NCI-H524 treated with DMSO at 0.1 percent for 48 hours (cell line): ENCODE measurements at regions not wholly inside any gene's neighbourhood (a gene's known extent, or its start where the extent isn't known, plus 50 kb on each side); places are given as distances from the start of the nearest gene placed in this dataset.

Experiments
- DNase-seq: peaks from one replicate; lab custom pipeline; 2025; lab: John Stamatoyannopoulos, UW

- DNase-seq, result no peak
Observed at GRCh38 chr14:55734731-55735130, 154.7 kb downstream of the KTN1 start.

DNA sequence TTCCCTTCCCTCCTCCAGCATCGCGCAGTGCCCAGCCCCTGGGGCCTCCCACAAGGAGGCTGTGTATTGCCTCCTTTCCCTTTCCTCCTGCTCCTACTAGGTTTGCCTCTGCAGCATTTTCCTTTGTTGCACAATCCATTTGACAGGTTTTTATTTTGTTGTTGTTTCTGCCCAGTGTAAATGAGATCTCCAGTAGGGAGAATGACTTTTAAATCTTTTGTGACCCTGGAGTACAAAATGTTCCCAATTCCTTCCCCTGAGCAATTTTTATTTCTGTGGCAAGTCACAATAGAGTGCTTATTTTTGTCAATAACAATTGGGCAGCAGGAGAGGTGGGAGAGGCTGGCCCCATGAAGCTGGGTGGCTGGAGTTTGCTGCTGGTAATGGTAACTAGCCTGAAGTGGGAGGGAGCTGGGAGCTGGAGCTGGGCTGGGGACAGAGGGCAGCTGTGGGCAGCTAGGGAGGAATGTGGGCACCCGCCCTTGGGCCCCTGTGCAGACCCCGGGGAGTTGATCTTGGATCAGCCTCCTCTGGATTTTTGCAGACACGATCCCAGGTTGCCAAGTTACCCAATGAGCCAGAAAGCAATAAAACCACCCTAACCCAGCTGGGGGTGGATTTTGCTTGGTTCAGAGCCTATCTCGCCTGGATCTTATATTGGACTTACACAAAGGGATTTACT is 160.1 kb downstream of the KTN1 start:
- DNase-seq, result no peak

- no peak for DNase-seq
Observed at GRCh38 chr14:55740649-55740989, 160.6 kb downstream of the KTN1 start.

DNA sequence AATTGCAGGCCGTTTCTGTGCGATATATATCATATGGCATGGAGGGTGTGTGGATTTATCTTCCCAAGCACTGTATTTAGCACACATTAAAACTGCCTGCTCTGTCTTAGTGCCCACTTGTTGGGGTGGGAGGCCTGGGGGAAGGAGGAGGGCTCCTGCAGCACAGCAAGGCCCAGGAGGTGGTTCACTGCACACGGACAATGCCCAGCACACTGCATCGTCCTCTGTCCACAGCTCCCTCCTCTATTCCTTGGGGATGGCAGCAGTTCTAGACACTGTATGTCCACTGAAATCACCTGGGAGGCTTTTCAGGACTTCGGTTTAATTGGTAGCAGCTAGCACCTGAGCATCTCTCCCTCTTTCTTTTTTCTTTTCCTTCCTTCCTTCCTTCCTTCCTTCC is 161.2 kb downstream of the KTN1 start:
- DNase-seq, result no peak

GRCh38 chr14:55743551-55743950 is 163.5 kb downstream of the KTN1 start:
- DNase-seq, result no peak

DNA sequence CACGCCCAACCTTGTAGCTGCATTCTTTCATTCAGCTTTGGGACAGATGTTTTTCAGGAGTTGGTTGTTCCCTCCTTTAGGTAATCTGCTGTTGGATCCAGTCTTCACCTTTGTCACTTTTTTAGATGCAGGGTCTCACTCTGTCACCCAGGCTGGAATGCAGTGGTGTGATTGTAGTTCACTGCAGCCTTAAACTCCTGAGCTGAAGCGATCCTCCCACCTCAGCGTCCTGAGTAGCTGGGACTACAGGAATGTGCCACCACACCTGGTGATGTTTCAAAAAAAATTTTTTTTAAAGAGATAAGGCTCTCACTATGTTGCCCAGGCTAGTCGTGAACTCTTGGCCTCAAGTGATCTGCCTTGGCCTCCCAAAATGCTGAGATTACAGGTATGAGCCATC is 164.3 kb downstream of the KTN1 start:
- DNase-seq, result no peak

DNA sequence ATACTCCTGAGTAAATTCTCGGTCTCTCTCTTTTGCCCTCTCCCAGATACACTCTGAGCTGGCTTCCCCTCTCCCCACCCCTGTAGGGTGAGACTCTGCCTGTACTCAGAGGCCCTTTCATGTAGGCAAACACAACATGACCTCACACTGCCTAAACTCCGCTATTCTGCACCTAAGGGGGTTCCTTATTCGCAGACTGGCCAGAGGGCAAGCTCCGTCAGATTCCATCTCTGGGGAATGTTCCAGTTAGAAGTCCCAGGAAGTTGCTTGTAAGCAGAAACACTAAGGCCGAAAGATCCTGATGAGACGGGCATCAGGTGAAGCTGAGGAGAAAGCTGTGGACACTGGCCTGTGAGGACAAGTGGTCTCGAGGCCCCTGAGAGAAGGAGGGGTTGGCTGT is 165.9 kb downstream of the KTN1 start:
- DNase-seq, result no peak

GRCh38 chr14:55746558-55746957 is 166.6 kb downstream of the KTN1 start:
- no peak for DNase-seq

DNA sequence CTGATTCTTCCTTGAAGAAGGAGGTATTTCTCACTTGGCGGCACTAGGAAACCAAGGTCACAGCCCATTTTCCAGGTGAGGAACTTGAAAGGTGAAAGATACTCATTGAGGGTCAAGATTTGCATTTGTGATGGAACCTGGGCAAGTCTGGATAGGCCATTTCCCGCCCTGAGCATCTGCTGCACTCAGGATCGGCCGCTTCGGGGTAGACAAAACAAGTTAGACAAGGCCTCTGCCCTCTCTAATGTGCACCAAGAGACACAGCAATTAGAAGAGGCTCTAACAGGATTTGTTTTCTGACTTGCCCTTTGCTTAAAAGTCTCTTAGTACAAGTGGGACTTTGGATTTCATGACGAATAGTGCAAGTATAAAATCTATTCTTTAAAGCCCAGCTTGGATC is 167.2 kb downstream of the KTN1 start:
- no peak for DNase-seq

DNA sequence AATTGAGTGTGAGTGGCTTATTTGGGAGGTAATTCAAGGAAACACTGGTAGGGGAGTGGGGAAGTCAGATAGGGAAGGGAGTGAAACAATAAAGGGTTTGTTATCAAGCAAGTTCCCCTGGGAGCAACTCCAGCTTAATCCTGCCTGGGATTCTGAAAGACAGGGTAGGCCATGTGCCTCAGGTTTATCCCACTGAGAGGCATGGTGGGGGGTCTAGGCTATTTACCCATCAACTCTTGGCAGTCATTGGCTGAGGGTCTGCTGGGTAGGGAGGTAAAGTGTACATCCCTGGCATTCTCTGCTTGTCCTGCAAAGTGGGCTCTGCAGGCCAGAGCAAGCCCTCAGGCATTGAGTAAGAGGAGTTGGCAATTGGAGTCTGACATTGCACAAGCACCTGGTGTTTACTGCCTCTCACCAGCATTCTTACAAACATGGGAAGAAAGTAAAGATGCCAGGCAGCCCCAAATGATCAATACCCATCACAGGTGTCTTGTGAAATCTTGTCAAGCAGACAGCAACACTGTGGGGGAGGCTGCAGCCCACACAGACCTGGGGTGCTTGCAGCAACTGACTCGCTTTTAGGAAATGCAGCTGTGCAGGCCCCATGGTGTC is 169.3 kb downstream of the KTN1 start:
- DNase-seq, result no peak

DNA sequence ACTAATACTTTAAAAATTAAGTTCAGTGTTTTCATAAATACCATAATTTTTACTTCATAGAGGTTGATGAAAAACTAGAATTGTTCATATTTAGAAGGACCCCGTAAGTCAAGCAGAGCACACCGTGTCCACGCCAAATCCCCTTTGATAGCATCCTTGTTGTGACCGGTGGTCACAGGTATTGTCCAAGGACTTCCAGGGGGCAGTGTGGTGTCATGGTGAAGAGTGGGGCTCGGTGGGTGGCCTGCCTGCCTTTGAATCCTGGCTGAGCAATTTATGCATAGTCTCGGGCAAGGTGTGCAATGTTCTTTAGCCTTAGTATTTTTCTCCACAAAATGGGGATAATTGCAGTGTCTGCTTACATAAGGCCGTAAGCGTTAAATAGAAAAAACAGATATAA is 169.9 kb downstream of the KTN1 start:
- DNase-seq, result no peak

DNA sequence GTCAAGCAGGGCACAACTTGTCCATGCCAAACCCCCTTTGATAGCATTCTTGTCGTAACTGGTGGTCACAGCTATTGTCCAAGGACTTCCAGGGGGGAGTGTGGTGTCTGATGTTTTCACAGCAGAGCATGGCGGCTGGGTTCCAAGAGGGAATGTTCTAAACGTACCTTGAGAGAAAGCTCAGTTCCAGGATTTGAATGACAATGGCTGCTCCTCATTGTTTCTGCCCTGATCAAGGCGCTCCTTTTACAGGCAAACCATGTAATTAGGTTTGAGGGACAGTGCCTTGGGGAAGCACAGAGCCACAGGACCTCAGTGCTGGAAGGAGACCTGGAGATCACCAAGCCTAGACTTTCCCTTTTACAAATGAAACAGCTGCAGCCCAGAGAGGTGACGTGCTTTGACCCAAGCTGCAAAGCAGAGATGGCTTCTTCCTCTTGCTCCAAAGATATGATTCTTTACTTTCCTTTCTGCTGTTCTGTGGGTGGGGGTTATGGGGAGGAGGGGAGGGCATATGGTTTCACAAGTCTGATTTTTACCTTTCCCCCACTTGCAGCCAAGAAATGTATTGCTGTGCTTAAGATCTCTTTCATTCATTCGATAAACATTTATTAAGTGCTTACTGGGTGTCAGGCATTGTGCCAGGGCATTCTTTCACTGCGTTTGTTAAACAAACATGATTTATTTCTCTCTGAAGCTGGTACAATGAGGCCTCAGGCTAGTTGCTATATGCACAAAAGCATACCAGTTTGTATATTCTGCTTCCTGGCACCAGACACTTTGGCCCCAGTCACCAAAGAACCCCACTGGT is 172.8 kb downstream of the KTN1 start:
- no peak for DNase-seq

DNA sequence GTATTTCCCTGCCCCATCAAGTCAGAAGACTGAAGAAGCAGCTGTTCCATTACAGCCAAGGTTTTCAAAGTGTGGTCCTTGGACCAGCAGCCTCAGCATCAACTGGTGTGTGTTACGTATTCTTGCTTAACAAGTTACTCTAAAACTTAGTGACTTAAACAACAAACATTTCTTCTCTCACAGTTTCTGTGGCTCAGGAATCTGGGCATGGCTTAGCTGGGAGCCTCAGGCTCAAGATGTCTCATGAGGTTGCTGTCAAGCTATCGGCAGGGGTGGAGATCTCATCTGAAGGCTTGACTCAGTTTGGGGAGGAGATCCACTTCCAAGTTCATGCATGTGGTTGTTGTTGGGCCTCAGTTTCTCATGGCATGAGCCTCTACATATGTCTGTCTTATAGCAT is 174.5 kb downstream of the KTN1 start:
- DNase-seq, result no peak

DNA sequence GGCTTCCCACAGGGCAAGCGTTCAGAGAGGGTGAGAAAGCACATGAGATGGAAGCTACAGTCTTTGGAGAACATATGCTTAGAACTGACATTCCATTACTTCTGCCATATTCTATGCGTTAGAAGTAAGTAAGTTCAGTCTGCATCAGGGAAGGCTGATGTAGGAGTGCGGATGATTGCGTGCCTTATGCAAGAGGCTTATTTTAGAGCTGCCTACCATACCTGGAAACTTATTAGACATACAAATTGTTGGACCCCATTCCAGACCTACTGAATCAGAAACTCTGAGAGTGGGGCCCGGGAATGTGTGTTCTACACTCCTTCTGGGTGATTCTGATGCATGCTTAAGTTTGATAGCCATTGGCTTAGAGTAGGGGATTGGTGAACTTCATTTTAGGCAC is 174.9 kb downstream of the KTN1 start:
- DNase-seq, result no peak

DNA sequence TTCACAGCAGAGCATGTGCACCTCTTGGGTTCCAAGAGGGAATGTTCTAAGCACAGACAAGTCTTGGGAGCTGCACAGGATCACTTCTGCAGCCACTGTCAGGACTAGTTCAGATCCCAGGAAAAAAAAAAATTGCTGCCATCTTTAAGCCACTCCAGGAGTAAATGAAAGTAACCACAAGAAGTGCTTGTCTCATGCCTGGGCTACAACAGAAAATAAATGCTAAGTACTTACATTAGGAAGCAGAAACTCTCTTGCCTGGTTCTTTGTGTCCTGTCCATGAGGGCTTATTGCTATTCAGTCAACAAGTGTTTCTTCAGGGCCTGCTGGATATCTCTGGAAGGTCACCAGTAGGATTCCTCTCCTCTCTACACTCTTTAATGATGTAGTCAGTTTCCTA is 176.1 kb downstream of the KTN1 start:
- DNase-seq, result no peak

- no peak for DNase-seq
Observed at GRCh38 chr14:55756557-55756956, 176.6 kb downstream of the KTN1 start.

DNA sequence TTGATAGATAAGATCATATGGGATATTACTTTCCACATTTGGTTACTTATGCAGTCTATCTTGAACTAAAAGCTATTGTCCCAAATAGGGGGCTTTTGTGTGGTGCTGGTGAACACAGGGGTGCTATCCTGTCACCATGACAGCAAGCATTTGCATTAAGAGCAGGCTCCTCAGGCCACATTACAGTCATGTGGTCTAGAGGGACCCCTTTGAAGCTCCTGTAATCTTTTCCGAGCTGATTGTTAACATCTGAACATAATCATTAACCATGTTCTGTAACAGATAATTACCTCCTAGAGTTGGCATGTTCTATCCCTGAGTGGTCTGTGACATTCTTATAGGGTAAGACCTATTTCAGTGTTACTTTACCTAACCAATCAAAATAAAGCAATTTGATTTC is 178.8 kb downstream of the KTN1 start:
- DNase-seq, result no peak

- no peak for DNase-seq
Observed at GRCh38 chr14:55760789-55761566, 181.0 kb downstream of the KTN1 start.

DNA sequence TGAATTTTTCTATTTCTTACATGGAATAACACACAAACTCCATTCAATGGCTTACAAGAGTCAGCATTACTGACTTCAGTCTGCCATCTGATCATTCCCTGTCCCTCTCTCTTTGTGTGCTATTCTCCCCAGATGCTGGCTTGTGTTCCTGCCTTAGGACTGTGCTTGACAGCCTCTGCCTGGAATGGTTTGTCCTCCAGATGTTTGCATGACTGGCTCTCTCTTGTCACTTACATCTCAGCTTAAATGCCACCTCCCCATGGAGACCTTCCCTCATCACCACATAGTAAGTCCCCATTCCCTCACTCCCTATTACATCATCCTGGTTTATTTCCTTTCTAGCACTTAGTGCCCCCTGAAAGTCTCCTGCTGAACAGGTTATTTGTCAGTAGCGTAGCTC is 181.6 kb downstream of the KTN1 start:
- no peak for DNase-seq

GRCh38 chr14:55762595-55763232 is 182.7 kb downstream of the KTN1 start:
- DNase-seq, result no peak

DNA sequence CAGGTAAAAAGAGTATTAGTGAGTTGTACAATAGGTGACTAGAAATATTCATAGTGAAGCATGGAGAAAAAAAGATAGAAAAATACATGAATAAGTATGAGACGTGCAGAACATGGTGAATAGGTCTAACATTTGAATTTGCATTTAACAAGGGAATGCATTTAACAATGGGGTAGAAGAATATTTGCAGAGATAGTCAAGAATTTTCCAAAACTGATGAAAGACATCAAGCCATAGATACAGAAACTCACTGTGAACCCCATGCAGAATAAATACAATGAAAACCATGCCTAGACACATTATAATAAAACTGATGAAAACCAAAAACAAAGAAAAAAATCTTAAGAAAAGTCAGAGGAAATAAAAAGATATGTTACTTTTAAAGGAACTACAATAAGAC is 184.8 kb downstream of the KTN1 start:
- no peak for DNase-seq

DNA sequence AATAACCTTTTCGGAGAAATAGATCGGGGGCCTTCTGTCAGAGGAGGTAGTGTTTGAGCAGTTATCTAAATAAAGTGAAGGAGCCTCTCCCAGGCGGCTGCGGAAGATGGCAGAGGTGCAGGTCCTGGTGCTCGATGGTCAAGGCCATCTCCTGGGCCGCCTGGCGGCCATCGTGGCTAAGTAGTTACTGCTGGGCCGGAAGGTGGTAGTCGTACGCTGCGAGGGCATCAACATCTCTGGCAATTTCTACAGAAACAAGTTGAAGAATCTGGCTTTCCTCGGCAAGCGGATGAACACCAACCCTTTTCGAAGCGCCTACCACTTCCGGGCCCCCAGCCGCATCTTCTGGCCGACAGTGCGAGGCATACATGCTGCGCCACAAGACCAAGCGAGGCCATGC is 186.1 kb downstream of the KTN1 start:
- DNase-seq, result no peak
